GM23338 (cell line): ENCODE measurements at regions not wholly inside any gene's neighbourhood (a gene's known extent, or its start where the extent isn't known, plus 50 kb on each side); places are given as distances from the start of the nearest gene placed in this dataset.

ENCODE experiments used
- ATAC-seq: fragments of 200-7000 bp; cut with Tn5 transposase; 3 replicates; pipeline ENCODE4 v1.9.1; 2020
- DNase-seq: peaks from one replicate; pipeline ENCODE4 v3.0.0-alpha.2; 2015; ENCODE audit warnings: low spot score
- H2AFZ ChIP-seq: fragments of 200-600 bp; sonication (generic); 2 replicates; pipeline ENCODE4 v1.8.0; 2016; ENCODE audit warnings: antibody characterized with exemption, mild to moderate bottlenecking, moderate library complexity
- H3F3A ChIP-seq: fragments of 200-600 bp; sonication (generic); replicated peaks from 2 replicates; pipeline ENCODE4 v1.8.0; 2017; ENCODE audit warnings: antibody characterized with exemption, mixed run types, low read depth
- H3K27ac ChIP-seq: fragments of 200-600 bp; sonication (generic); 2 replicates; pipeline ENCODE4 v1.6.1; 2016; ENCODE audit warnings: low read depth
- H3K27me3 ChIP-seq: fragments of 200-600 bp; sonication (generic); 2 replicates; pipeline ENCODE4 v1.8.0; 2016; ENCODE audit warnings: mild to moderate bottlenecking, mixed run types, moderate library complexity; ENCODE audit not compliant: insufficient read depth
- H3K36me3 ChIP-seq: fragments of 200-600 bp; sonication (generic); 2 replicates; pipeline ENCODE4 v1.8.0; 2016; ENCODE audit warnings: mild to moderate bottlenecking; ENCODE audit not compliant: insufficient read depth
- H3K4me1 ChIP-seq: fragments of 200-600 bp; sonication (generic); 2 replicates; pipeline ENCODE4 v1.8.0; 2016; ENCODE audit warnings: mild to moderate bottlenecking, moderate library complexity; ENCODE audit not compliant: insufficient read depth
- H3K4me2 ChIP-seq: fragments of 200-600 bp; sonication (generic); 2 replicates; pipeline ENCODE4 v1.7.1; 2017; ENCODE audit warnings: mixed run types
- H3K4me3 ChIP-seq: fragments of 200-600 bp; sonication (generic); 2 replicates; pipeline ENCODE4 v1.6.1; 2016; ENCODE audit warnings: mixed run types
- H3K79me2 ChIP-seq: fragments of 200-600 bp; sonication (generic); replicated peaks from 2 replicates; pipeline ENCODE4 v1.8.0; 2017; ENCODE audit warnings: mild to moderate bottlenecking; ENCODE audit not compliant: insufficient read depth
- H3K9me2 ChIP-seq: fragments of 200-600 bp; sonication (generic); 2 replicates; pipeline ENCODE4 v1.8.0; 2017; ENCODE audit not compliant: insufficient read depth
- H4K20me1 ChIP-seq: fragments of 200-600 bp; sonication (generic); replicated peaks from 2 replicates; pipeline ENCODE4 v1.8.0; 2017; ENCODE audit warnings: mild to moderate bottlenecking; ENCODE audit not compliant: insufficient read depth
- H3K27ac Mint-ChIP-seq: 2 replicates; pipeline ENCODE4 v1.8.0; 2020; ENCODE audit warnings: inconsistent platforms, mild to moderate bottlenecking, moderate library complexity, mixed read lengths
- H3K27me3 Mint-ChIP-seq: 3 replicates; pipeline ENCODE4 v1.8.0; 2022; ENCODE audit warnings: low read depth, mild to moderate bottlenecking, moderate library complexity, mixed read lengths, inconsistent platforms; ENCODE audit not compliant: insufficient read depth, poor library complexity
- H3K36me3 Mint-ChIP-seq: 3 replicates; pipeline ENCODE4 v1.8.0; 2021; ENCODE audit warnings: low read depth, mild to moderate bottlenecking, inconsistent platforms, moderate library complexity, mixed read lengths
- H3K4me1 Mint-ChIP-seq: 3 replicates; pipeline ENCODE4 v1.8.0; 2020; ENCODE audit warnings: mild to moderate bottlenecking, inconsistent platforms, mixed read lengths
- H3K4me3 Mint-ChIP-seq: 3 replicates; pipeline ENCODE4 v1.8.0; 2021; ENCODE audit warnings: moderate library complexity, mild to moderate bottlenecking, inconsistent platforms, mixed read lengths
- H3K9me3 Mint-ChIP-seq: 3 replicates; pipeline ENCODE4 v1.8.0; 2020; ENCODE audit warnings: moderate library complexity, mild to moderate bottlenecking, inconsistent platforms, mixed read lengths
- CREB1 ChIP-seq: fragments of 250-450 bp; sonication (Bioruptor Pico); IDR thresholded peaks from 2 replicates; pipeline ENCODE4 v1.5.0; 2020; ENCODE audit warnings: low read depth, mild to moderate bottlenecking, moderate library complexity
- CTCF ChIP-seq, 2 experiments: fragments of 200-600 bp in 1 of 2; sonication (generic) in 1 of 2; conservative IDR thresholded peaks; 2 replicates each; pipeline versions ENCODE4 v1.5.1 to v1.6.1; 2016 to 2017; ENCODE audit warnings: antibody characterized with exemption in 2 of 2, low read depth in 2 of 2, mild to moderate bottlenecking in 2 of 2, moderate library complexity in 1 of 2
- ETS1 ChIP-seq: IDR thresholded peaks from 2 replicates; pipeline ENCODE4 v1.6.1; 2016; ENCODE audit warnings: antibody characterized with exemption
- EZH2 ChIP-seq: fragments of 200-600 bp; sonication (generic); IDR thresholded peaks from one replicate; pipeline ENCODE4 v1.8.0; 2017; ENCODE audit warnings: antibody characterized with exemption, mild to moderate bottlenecking, low read depth; ENCODE audit not compliant: unreplicated experiment
- EZH2phosphoT487 ChIP-seq: fragments of 200-600 bp; sonication (generic); IDR thresholded peaks from one replicate; pipeline ENCODE4 v1.8.1; 2018; ENCODE audit warnings: antibody characterized with exemption; ENCODE audit not compliant: unreplicated experiment
- JUNB ChIP-seq: IDR thresholded peaks from one replicate; pipeline ENCODE4 v1.6.1; 2016; ENCODE audit warnings: antibody characterized with exemption; ENCODE audit not compliant: unreplicated experiment
- NANOG ChIP-seq: IDR thresholded peaks from 2 replicates; pipeline ENCODE4 v1.6.1; 2016; ENCODE audit warnings: antibody characterized with exemption, borderline replicate concordance
- POLR2AphosphoS5 ChIP-seq: IDR thresholded peaks from 2 replicates; pipeline ENCODE4 v1.6.1; 2016; ENCODE audit warnings: antibody characterized with exemption, low read depth
- STAT1 ChIP-seq: IDR thresholded peaks from one replicate; pipeline ENCODE4 v1.6.1; 2016; ENCODE audit warnings: antibody characterized with exemption; ENCODE audit not compliant: unreplicated experiment
- ZNF114 ChIP-seq: fragments of 250-450 bp; sonication (Bioruptor Pico); IDR thresholded peaks from 2 replicates; pipeline ENCODE4 v1.5.0; 2020; ENCODE audit warnings: mild to moderate bottlenecking, moderate library complexity
- ZNF331 ChIP-seq: fragments of 250-450 bp; sonication (Bioruptor Pico); IDR thresholded peaks from 2 replicates; pipeline ENCODE4 v1.5.0; 2020; ENCODE audit warnings: low read depth, mild to moderate bottlenecking, moderate library complexity
- TF ChIP-seq, protein P1 (sequence below): IDR thresholded peaks from one replicate; pipeline ENCODE4 v1.6.1; 2018; ENCODE audit warnings: antibody characterized with exemption; ENCODE audit not compliant: unreplicated experiment
- TF ChIP-seq, protein P2 (sequence below): fragments of 250-450 bp; sonication (Bioruptor Pico); IDR thresholded peaks from 2 replicates; pipeline ENCODE4 v1.5.0; 2020; ENCODE audit warnings: mild to moderate bottlenecking, moderate library complexity

GRCh38 chr7:92949748-92950147 is 113.4 kb upstream of the CDK6 start:
- Histone ChIP-seq H4K20me1 (no peaks in the 10 kb centered on the region), H3K9me2 (no peaks in the 10 kb centered on the region), H3F3A (no peaks in the 10 kb centered on the region), H3K4me1 (no peaks in the 10 kb centered on the region), H3K4me2 (no peak overlapping the region), H3K4me3 (no peak overlapping the region), H2AFZ (no peak overlapping the region), H3K36me3 (no peaks in the 10 kb centered on the region), H3K27me3 (no peaks in the 10 kb centered on the region), H3K27ac (no peak overlapping the region), H3K79me2 (no peaks in the 10 kb centered on the region)
- ATAC-seq: no peak
- Mint-ChIP-seq H3K4me1 (no peaks in the 10 kb centered on the region), H3K4me3 (no peak overlapping the region), H3K27ac (no peak overlapping the region), H3K27me3 (peaks cover 2% of the 10 kb centered on the region), H3K36me3 (no peaks in the 10 kb centered on the region), H3K9me3 (no peaks in the 10 kb centered on the region)
- TF ChIP-seq STAT1: no peak
- TF ChIP-seq EZH2: no peak
- no peak for TF ChIP-seq ZNF331 (CRISPR knock-in tag)
- TF ChIP-seq JUNB: no peak
- TF ChIP-seq ZNF114: no peak
- TF ChIP-seq CTCF (conservative IDR thresholded peaks at IDR 0.05; ENCODE audit: low read depth in 2 of 2): no peak
- no peak for TF ChIP-seq EZH2phosphoT487
- TF ChIP-seq, protein P1, sequence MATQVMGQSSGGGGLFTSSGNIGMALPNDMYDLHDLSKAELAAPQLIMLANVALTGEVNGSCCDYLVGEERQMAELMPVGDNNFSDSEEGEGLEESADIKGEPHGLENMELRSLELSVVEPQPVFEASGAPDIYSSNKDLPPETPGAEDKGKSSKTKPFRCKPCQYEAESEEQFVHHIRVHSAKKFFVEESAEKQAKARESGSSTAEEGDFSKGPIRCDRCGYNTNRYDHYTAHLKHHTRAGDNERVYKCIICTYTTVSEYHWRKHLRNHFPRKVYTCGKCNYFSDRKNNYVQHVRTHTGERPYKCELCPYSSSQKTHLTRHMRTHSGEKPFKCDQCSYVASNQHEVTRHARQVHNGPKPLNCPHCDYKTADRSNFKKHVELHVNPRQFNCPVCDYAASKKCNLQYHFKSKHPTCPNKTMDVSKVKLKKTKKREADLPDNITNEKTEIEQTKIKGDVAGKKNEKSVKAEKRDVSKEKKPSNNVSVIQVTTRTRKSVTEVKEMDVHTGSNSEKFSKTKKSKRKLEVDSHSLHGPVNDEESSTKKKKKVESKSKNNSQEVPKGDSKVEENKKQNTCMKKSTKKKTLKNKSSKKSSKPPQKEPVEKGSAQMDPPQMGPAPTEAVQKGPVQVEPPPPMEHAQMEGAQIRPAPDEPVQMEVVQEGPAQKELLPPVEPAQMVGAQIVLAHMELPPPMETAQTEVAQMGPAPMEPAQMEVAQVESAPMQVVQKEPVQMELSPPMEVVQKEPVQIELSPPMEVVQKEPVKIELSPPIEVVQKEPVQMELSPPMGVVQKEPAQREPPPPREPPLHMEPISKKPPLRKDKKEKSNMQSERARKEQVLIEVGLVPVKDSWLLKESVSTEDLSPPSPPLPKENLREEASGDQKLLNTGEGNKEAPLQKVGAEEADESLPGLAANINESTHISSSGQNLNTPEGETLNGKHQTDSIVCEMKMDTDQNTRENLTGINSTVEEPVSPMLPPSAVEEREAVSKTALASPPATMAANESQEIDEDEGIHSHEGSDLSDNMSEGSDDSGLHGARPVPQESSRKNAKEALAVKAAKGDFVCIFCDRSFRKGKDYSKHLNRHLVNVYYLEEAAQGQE: no peak
- TF ChIP-seq POLR2AphosphoS5: no peak
- no peak for TF ChIP-seq CREB1 (CRISPR knock-in tag)
- TF ChIP-seq, protein P2, sequence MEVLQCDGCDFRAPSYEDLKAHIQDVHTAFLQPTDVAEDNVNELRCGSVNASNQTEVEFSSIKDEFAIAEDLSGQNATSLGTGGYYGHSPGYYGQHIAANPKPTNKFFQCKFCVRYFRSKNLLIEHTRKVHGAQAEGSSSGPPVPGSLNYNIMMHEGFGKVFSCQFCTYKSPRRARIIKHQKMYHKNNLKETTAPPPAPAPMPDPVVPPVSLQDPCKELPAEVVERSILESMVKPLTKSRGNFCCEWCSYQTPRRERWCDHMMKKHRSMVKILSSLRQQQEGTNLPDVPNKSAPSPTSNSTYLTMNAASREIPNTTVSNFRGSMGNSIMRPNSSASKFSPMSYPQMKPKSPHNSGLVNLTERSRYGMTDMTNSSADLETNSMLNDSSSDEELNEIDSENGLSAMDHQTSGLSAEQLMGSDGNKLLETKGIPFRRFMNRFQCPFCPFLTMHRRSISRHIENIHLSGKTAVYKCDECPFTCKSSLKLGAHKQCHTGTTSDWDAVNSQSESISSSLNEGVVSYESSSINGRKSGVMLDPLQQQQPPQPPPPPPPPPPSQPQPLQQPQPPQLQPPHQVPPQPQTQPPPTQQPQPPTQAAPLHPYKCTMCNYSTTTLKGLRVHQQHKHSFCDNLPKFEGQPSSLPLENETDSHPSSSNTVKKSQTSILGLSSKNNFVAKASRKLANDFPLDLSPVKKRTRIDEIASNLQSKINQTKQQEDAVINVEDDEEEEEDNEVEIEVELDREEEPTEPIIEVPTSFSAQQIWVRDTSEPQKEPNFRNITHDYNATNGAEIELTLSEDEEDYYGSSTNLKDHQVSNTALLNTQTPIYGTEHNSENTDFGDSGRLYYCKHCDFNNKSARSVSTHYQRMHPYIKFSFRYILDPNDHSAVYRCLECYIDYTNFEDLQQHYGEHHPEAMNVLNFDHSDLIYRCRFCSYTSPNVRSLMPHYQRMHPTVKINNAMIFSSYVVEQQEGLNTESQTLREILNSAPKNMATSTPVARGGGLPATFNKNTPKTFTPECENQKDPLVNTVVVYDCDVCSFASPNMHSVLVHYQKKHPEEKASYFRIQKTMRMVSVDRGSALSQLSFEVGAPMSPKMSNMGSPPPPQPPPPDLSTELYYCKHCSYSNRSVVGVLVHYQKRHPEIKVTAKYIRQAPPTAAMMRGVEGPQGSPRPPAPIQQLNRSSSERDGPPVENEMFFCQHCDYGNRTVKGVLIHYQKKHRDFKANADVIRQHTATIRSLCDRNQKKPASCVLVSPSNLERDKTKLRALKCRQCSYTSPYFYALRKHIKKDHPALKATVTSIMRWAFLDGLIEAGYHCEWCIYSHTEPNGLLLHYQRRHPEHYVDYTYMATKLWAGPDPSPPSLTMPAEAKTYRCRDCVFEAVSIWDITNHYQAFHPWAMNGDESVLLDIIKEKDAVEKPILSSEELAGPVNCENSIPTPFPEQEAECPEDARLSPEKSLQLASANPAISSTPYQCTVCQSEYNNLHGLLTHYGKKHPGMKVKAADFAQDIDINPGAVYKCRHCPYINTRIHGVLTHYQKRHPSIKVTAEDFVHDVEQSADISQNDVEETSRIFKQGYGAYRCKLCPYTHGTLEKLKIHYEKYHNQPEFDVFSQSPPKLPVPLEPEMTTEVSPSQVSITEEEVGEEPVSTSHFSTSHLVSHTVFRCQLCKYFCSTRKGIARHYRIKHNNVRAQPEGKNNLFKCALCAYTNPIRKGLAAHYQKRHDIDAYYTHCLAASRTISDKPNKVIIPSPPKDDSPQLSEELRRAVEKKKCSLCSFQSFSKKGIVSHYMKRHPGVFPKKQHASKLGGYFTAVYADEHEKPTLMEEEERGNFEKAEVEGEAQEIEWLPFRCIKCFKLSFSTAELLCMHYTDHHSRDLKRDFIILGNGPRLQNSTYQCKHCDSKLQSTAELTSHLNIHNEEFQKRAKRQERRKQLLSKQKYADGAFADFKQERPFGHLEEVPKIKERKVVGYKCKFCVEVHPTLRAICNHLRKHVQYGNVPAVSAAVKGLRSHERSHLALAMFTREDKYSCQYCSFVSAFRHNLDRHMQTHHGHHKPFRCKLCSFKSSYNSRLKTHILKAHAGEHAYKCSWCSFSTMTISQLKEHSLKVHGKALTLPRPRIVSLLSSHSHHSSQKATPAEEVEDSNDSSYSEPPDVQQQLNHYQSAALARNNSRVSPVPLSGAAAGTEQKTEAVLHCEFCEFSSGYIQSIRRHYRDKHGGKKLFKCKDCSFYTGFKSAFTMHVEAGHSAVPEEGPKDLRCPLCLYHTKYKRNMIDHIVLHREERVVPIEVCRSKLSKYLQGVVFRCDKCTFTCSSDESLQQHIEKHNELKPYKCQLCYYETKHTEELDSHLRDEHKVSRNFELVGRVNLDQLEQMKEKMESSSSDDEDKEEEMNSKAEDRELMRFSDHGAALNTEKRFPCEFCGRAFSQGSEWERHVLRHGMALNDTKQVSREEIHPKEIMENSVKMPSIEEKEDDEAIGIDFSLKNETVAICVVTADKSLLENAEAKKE: no peak
- TF ChIP-seq ETS1: no peak
- no peak for TF ChIP-seq NANOG
- DNase-seq: no peak
